ENCODE measurements at regions not wholly inside any gene's neighbourhood (a gene's known extent, or its start where the extent isn't known, plus 50 kb on each side); places are given as distances from the start of the nearest gene placed in this dataset.

- TF ChIP-seq CTCF (IDR thresholded peaks at IDR 0.05), result no peak
- TF ChIP-seq POLR2AphosphoS5 (IDR thresholded peaks at IDR 0.05), result no peak
These were observed 86.3 kb downstream of the BAMBI start for GRCh38 chr10:28763471-28764170.
